SK-N-SH (cell line): ENCODE measurements at regions not wholly inside any gene's neighbourhood (a gene's known extent, or its start where the extent isn't known, plus 50 kb on each side); places are given as distances from the start of the nearest gene placed in this dataset.

Source experiments
- CTCF ChIA-PET: fragments of 300-600, 350-600 bp; formaldehyde crosslinking; extraction: SDS; loops from one replicate; lab custom pipeline; 2021; lab: Yijun Ruan, JAX
- POLR2A ChIA-PET: fragments of 350-600 bp; sonication (Branson Sonifier 250); formaldehyde crosslinking; extraction: SDS; loops from one replicate; lab custom pipeline; 2020; ENCODE audit warnings: antibody characterized with exemption, inconsistent platforms; lab: Yijun Ruan, JAX
- DNase-seq: peaks from one replicate; pipeline ENCODE4 v3.0.0; 2012
- H2AFZ ChIP-seq: fragments of 200-600 bp; sonication (generic); 2 replicates; pipeline ENCODE4 v1.8.1; 2016; ENCODE audit warnings: antibody characterized with exemption, mild to moderate bottlenecking, low read depth
- H3F3A ChIP-seq: fragments of 200-600 bp; sonication (generic); replicated peaks from 2 replicates; pipeline ENCODE3; 2016; ENCODE audit warnings: antibody characterized with exemption, mild to moderate bottlenecking; ENCODE audit not compliant: insufficient read depth
- H3K27ac ChIP-seq, 2 experiments: fragments of 200-500 bp in 1 of 2; fragments of 200-600 bp in 1 of 2; sonication (Bioruptor generic) in 1 of 2; sonication (generic), shearing (Covaris generic) in 1 of 2; 2 replicates each; pipeline versions ENCODE4 v1.5.1 to v1.6.1; 2014 to 2016; ENCODE audit warnings: low read depth in 2 of 2, inconsistent platforms in 1 of 2, low read length in 1 of 2, mild to moderate bottlenecking in 1 of 2, mixed read lengths in 1 of 2
- H3K27me3 ChIP-seq: fragments of 200-600 bp; sonication (generic), shearing (Covaris generic); 2 replicates; pipeline ENCODE4 v1.6.1; 2016; ENCODE audit warnings: mixed run types; ENCODE audit not compliant: insufficient read depth
- H3K36me3 ChIP-seq, 2 experiments: fragments of 200-500 bp in 1 of 2; fragments of 200-600 bp in 1 of 2; sonication (Bioruptor generic) in 1 of 2; sonication (generic) in 1 of 2; replicated peaks in 1 of 2; 2 replicates each; pipeline versions ENCODE3 to v1.5.1; 2014 to 2016; ENCODE audit warnings: low read length in 1 of 2, mild to moderate bottlenecking in 1 of 2; ENCODE audit not compliant: insufficient read depth in 2 of 2, control insufficient read depth in 1 of 2
- H3K4me1 ChIP-seq, 2 experiments: fragments of 200-500 bp in 1 of 2; fragments of 200-600 bp in 1 of 2; sonication (Bioruptor generic) in 1 of 2; sonication (generic), shearing (Covaris generic) in 1 of 2; 2 replicates each; pipeline versions ENCODE4 v1.5.1 to v1.6.1; 2014 to 2016; ENCODE audit warnings: low read depth in 1 of 2, low read length in 1 of 2, mixed run types in 1 of 2; ENCODE audit not compliant: insufficient read depth in 2 of 2, control insufficient read depth in 1 of 2
- H3K4me2 ChIP-seq: fragments of 200-600 bp; sonication (generic), shearing (Covaris generic); 2 replicates; pipeline ENCODE4 v1.6.1; 2017; ENCODE audit warnings: mixed run types
- H3K4me3 ChIP-seq, 2 experiments: fragments of 200-500 bp in 1 of 2; fragments of 200-600 bp in 1 of 2; sonication (Bioruptor generic) in 1 of 2; sonication (generic), shearing (Covaris generic) in 1 of 2; 2 replicates each; pipeline versions ENCODE4 v1.5.1 to v1.8.1; 2014 to 2016; ENCODE audit warnings: low read depth in 2 of 2, inconsistent platforms in 1 of 2, low read length in 1 of 2, mild to moderate bottlenecking in 1 of 2, mixed read lengths in 1 of 2, moderate library complexity in 1 of 2
- H3K79me2 ChIP-seq: fragments of 200-600 bp; sonication (generic); 2 replicates; pipeline ENCODE4 v1.8.1; 2017; ENCODE audit warnings: mild to moderate bottlenecking; ENCODE audit not compliant: insufficient read depth
- H3K9ac ChIP-seq: fragments of 200-600 bp; sonication (generic); 2 replicates; pipeline ENCODE4 v1.6.1; 2017; ENCODE audit warnings: mixed run types
- H3K9me2 ChIP-seq: fragments of 200-600 bp; sonication (generic); 2 replicates; pipeline ENCODE4 v1.6.1; 2017; ENCODE audit warnings: mixed run types
- H3K9me3 ChIP-seq: fragments of 200-600 bp; sonication (generic); 2 replicates; pipeline ENCODE4 v1.6.1; 2017; ENCODE audit warnings: mixed run types, mild to moderate bottlenecking, moderate library complexity
- H4K20me1 ChIP-seq: fragments of 200-600 bp; sonication (generic); 2 replicates; pipeline ENCODE4 v1.6.1; 2017; ENCODE audit warnings: mild to moderate bottlenecking, mixed run types; ENCODE audit not compliant: insufficient read depth
- CHD2 ChIP-seq: fragments of 150-350 bp; IDR thresholded peaks from 2 replicates; pipeline ENCODE4 v1.6.1; 2018; ENCODE audit warnings: low read length; ENCODE audit not compliant: partially characterized antibody
- ELF1 ChIP-seq: IDR thresholded peaks from 2 replicates; pipeline ENCODE4 v1.4.0; 2012
- EZH2phosphoT487 ChIP-seq: fragments of 200-600 bp; sonication (generic); IDR thresholded peaks from 2 replicates; pipeline ENCODE4 v1.6.1; 2017; ENCODE audit warnings: low read depth, mixed run types, mild to moderate bottlenecking, antibody characterized with exemption, moderate library complexity, borderline replicate concordance
- FOSL2 ChIP-seq: IDR thresholded peaks from 2 replicates; pipeline ENCODE4 v1.4.0; 2012; ENCODE audit warnings: low read depth, mild to moderate bottlenecking, moderate library complexity, borderline replicate concordance
- GABPA ChIP-seq: IDR thresholded peaks from 2 replicates; pipeline ENCODE4 v1.4.0; 2012; ENCODE audit warnings: low read depth, mild to moderate bottlenecking
- MEF2A ChIP-seq: IDR thresholded peaks from 2 replicates; pipeline ENCODE4 v1.4.0; 2012; ENCODE audit warnings: low read depth, borderline replicate concordance
- MXI1 ChIP-seq: IDR thresholded peaks from 2 replicates; pipeline ENCODE4 v1.6.1; 2012; ENCODE audit warnings: mild to moderate bottlenecking, low read depth, low read length, improper control_type of control experiment
- NFIC ChIP-seq: IDR thresholded peaks from 2 replicates; pipeline ENCODE4 v1.4.0; 2012; ENCODE audit warnings: borderline replicate concordance
- RXRA ChIP-seq: IDR thresholded peaks from 2 replicates; pipeline ENCODE4 v1.4.0; 2012; ENCODE audit warnings: low read depth, mild to moderate bottlenecking, borderline replicate concordance
- SIN3A ChIP-seq: IDR thresholded peaks from 2 replicates; pipeline ENCODE4 v1.6.1; 2012; ENCODE audit warnings: low read depth, mild to moderate bottlenecking, low read length, moderate library complexity, borderline replicate concordance
- SMC3 ChIP-seq: IDR thresholded peaks from 2 replicates; pipeline ENCODE4 v1.6.1; 2012; ENCODE audit warnings: low read depth, low read length, improper control_type of control experiment
- TEAD4 ChIP-seq: IDR thresholded peaks from 2 replicates; pipeline ENCODE4 v1.4.0; 2012; ENCODE audit warnings: mild to moderate bottlenecking, borderline replicate concordance; ENCODE audit not compliant: insufficient read depth
- WGBS: methylation state at CpG from one replicate; pipeline ENCODE4 v1.1.6; 2017; ENCODE audit warnings: low lambda C conversion rate; 5-methylcytosine and 5-hydroxymethylcytosine counted together
- TF ChIP-seq, protein P1 (sequence below): IDR thresholded peaks from 2 replicates; pipeline ENCODE4 v1.4.0; 2012; ENCODE audit warnings: low read depth, borderline replicate concordance
- TF ChIP-seq, protein P2 (sequence below): fragments of 150-350 bp; IDR thresholded peaks from 2 replicates; pipeline ENCODE4 v1.6.1; 2016; ENCODE audit warnings: mild to moderate bottlenecking, low read depth, low read length
- TF ChIP-seq, protein P3 (sequence below): fragments of 200-600 bp; sonication (generic); IDR thresholded peaks from 2 replicates; pipeline ENCODE4 v1.6.1; 2017; ENCODE audit warnings: antibody characterized with exemption, mild to moderate bottlenecking, moderate library complexity
- TF ChIP-seq, protein P4 (sequence below): IDR thresholded peaks from 2 replicates; pipeline ENCODE4 v1.6.1; 2012; ENCODE audit warnings: mild to moderate bottlenecking, low read depth, low read length, moderate library complexity
- TF ChIP-seq, protein P5 (sequence below): IDR thresholded peaks from 2 replicates; pipeline ENCODE4 v1.4.0; 2012; ENCODE audit warnings: low read depth

DNA sequence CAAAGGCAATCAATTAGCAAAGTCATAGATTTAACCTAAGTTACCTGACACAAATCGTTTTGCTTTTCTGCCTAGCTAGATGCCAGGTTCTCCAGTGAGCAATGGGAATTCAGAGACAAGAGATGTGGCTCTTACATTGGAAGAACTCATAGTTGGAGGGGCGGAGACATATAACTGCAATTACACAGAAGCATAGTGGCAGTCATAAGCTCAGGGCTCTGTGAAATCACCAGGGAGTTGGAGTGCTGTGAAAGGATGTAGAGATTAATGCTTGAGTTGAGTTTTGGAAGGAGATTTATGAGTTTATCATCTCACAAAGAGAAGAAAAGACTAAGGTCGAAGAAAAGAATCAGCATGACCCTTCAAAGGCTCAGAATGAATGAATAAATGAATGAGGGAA lies 457.2 kb upstream of the TRIB2 start:
- Histone ChIP-seq H3K9ac (no peak overlapping the region), H3F3A (no peaks in the 10 kb centered on the region), H3K36me3 (no peaks in the 10 kb centered on the region), H3K4me3 (no peak overlapping the region), H3K27ac (no peak overlapping the region)
- ChIA-PET POLR2A (interaction anchor here (0.6 kb wide), 1 partner anchor 335 kb away, joined by 3 read pairs; no protein-coding TSS in a partner anchor), CTCF (no interaction called here)
- TF ChIP-seq SMC3 (no peak), RXRA (no peak), GABPA (no peak), FOSL2 (no peak), EZH2phosphoT487 (no peak), MEF2A (no peak), SIN3A (no peak), TEAD4 (no peak), CHD2 (no peak), ELF1 (no peak), MXI1 (no peak), NFIC (no peak)
- TF ChIP-seq, protein P1, sequence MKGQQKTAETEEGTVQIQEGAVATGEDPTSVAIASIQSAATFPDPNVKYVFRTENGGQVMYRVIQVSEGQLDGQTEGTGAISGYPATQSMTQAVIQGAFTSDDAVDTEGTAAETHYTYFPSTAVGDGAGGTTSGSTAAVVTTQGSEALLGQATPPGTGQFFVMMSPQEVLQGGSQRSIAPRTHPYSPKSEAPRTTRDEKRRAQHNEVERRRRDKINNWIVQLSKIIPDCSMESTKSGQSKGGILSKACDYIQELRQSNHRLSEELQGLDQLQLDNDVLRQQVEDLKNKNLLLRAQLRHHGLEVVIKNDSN = no peak
- TF ChIP-seq, protein P2, sequence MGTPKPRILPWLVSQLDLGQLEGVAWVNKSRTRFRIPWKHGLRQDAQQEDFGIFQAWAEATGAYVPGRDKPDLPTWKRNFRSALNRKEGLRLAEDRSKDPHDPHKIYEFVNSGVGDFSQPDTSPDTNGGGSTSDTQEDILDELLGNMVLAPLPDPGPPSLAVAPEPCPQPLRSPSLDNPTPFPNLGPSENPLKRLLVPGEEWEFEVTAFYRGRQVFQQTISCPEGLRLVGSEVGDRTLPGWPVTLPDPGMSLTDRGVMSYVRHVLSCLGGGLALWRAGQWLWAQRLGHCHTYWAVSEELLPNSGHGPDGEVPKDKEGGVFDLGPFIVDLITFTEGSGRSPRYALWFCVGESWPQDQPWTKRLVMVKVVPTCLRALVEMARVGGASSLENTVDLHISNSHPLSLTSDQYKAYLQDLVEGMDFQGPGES = no peak
- TF ChIP-seq, protein P3, sequence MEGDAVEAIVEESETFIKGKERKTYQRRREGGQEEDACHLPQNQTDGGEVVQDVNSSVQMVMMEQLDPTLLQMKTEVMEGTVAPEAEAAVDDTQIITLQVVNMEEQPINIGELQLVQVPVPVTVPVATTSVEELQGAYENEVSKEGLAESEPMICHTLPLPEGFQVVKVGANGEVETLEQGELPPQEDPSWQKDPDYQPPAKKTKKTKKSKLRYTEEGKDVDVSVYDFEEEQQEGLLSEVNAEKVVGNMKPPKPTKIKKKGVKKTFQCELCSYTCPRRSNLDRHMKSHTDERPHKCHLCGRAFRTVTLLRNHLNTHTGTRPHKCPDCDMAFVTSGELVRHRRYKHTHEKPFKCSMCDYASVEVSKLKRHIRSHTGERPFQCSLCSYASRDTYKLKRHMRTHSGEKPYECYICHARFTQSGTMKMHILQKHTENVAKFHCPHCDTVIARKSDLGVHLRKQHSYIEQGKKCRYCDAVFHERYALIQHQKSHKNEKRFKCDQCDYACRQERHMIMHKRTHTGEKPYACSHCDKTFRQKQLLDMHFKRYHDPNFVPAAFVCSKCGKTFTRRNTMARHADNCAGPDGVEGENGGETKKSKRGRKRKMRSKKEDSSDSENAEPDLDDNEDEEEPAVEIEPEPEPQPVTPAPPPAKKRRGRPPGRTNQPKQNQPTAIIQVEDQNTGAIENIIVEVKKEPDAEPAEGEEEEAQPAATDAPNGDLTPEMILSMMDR = no peak
- TF ChIP-seq, protein P4, sequence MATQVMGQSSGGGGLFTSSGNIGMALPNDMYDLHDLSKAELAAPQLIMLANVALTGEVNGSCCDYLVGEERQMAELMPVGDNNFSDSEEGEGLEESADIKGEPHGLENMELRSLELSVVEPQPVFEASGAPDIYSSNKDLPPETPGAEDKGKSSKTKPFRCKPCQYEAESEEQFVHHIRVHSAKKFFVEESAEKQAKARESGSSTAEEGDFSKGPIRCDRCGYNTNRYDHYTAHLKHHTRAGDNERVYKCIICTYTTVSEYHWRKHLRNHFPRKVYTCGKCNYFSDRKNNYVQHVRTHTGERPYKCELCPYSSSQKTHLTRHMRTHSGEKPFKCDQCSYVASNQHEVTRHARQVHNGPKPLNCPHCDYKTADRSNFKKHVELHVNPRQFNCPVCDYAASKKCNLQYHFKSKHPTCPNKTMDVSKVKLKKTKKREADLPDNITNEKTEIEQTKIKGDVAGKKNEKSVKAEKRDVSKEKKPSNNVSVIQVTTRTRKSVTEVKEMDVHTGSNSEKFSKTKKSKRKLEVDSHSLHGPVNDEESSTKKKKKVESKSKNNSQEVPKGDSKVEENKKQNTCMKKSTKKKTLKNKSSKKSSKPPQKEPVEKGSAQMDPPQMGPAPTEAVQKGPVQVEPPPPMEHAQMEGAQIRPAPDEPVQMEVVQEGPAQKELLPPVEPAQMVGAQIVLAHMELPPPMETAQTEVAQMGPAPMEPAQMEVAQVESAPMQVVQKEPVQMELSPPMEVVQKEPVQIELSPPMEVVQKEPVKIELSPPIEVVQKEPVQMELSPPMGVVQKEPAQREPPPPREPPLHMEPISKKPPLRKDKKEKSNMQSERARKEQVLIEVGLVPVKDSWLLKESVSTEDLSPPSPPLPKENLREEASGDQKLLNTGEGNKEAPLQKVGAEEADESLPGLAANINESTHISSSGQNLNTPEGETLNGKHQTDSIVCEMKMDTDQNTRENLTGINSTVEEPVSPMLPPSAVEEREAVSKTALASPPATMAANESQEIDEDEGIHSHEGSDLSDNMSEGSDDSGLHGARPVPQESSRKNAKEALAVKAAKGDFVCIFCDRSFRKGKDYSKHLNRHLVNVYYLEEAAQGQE = no peak
- TF ChIP-seq, protein P5, sequence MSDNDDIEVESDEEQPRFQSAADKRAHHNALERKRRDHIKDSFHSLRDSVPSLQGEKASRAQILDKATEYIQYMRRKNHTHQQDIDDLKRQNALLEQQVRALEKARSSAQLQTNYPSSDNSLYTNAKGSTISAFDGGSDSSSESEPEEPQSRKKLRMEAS = no peak
- TF ChIP-seq, all 33 proteins: peak for 0
- H3K9me3 ChIP-seq = no peaks in the 10 kb centered on the region
- no peak overlapping the region for H2AFZ ChIP-seq
- peaks cover 3 to 9% of the 10 kb centered on the region in 2 experiments; a peak in 2 of 4 replicates for H3K4me1 ChIP-seq
- H3K79me2 ChIP-seq = no peaks in the 10 kb centered on the region
- DNase-seq = no peak
- H3K27me3 ChIP-seq = no peaks in the 10 kb centered on the region
- no peaks in the 10 kb centered on the region for H3K9me2 ChIP-seq
- WGBS = 77% methylated on average over 3 of the region's 3 CpGs
- H4K20me1 ChIP-seq = no peaks in the 10 kb centered on the region
- no peak overlapping the region for H3K4me2 ChIP-seq
